Stimulated activated naive CD8-positive, alpha-beta T cell treated with anti-CD3 and anti-CD28 coated beads, Interleukin-15, Interleukin-2, amounts not matched to agents 100 ng/mL and 50 ng/mL, for 24 hours (primary cell): ENCODE measurements at regions not wholly inside any gene's neighbourhood (a gene's known extent, or its start where the extent isn't known, plus 50 kb on each side); places are given as distances from the start of the nearest gene placed in this dataset.
"Not testable (repeated sequence)": the region's sequence is repeated elsewhere in the genome, so short reads cannot be mapped to it uniquely, and the experiment has no call there.

Source experiments
- H3K27ac Mint-ChIP-seq: one replicate; pipeline ENCODE4 v1.8.0; 2021; ENCODE audit warnings: mild to moderate bottlenecking, mixed read lengths
- H3K27me3 Mint-ChIP-seq: one replicate; pipeline ENCODE4 v1.8.0; 2021; ENCODE audit warnings: mixed read lengths
- H3K36me3 Mint-ChIP-seq: one replicate; pipeline ENCODE4 v1.8.0; 2021; ENCODE audit warnings: low read depth, mixed read lengths
- H3K4me1 Mint-ChIP-seq: one replicate; pipeline ENCODE4 v1.8.0; 2021; ENCODE audit warnings: low read depth, mixed read lengths
- H3K4me3 Mint-ChIP-seq: one replicate; pipeline ENCODE4 v1.8.0; 2021; ENCODE audit warnings: mild to moderate bottlenecking, mixed read lengths
- H3K9me3 Mint-ChIP-seq: one replicate; pipeline ENCODE4 v1.8.0; 2021; ENCODE audit warnings: mixed read lengths

GRCh38 chr10:64038107-64038506 is 516.9 kb downstream of the REEP3 start:
- no peaks in the 10 kb centered on the region for H3K9me3 Mint-ChIP-seq

GRCh38 chr10:64039198-64039597 is 518.0 kb downstream of the REEP3 start:
- Mint-ChIP-seq H3K9me3 (no peaks in the 10 kb centered on the region), H3K36me3 (no peaks in the 10 kb centered on the region), H3K4me1 (peaks cover 7% of the 10 kb centered on the region), H3K27me3 (peaks cover 8% of the 10 kb centered on the region), H3K4me3 (no peak overlapping the region), H3K27ac (no peak overlapping the region)

More at GRCh38 chr10:64038107-64038506, 516.9 kb downstream of the REEP3 start:
- peaks cover 9% of the 10 kb centered on the region for H3K27me3 Mint-ChIP-seq
- no peak overlapping the region for H3K4me3 Mint-ChIP-seq
- H3K36me3 Mint-ChIP-seq, result no peaks in the 10 kb centered on the region
- H3K4me1 Mint-ChIP-seq, result peaks cover 7% of the 10 kb centered on the region
- no peak overlapping the region for H3K27ac Mint-ChIP-seq

- Mint-ChIP-seq H3K27ac (no peak overlapping the region), H3K27me3 (peaks cover 4% of the 10 kb centered on the region), H3K4me3 (no peak overlapping the region)
Measured at GRCh38 chr10:64040781-64041180, 519.6 kb downstream of the REEP3 start.

GRCh38 chr10:64041185-64041988 is 520.2 kb downstream of the REEP3 start:
- H3K9me3 Mint-ChIP-seq, result no peaks in the 10 kb centered on the region

More at GRCh38 chr10:64040781-64041180, 519.6 kb downstream of the REEP3 start:
- peaks cover 7% of the 10 kb centered on the region for H3K4me1 Mint-ChIP-seq
- H3K9me3 Mint-ChIP-seq, result no peaks in the 10 kb centered on the region
- H3K36me3 Mint-ChIP-seq, result no peaks in the 10 kb centered on the region

GRCh38 chr10:64041989-64042490 is 520.8 kb downstream of the REEP3 start:
- H3K9me3 Mint-ChIP-seq, result no peaks in the 10 kb centered on the region
- no peaks in the 10 kb centered on the region for H3K36me3 Mint-ChIP-seq
- peaks cover 7% of the 10 kb centered on the region for H3K4me1 Mint-ChIP-seq
- peaks cover 1% of the 10 kb centered on the region for H3K27me3 Mint-ChIP-seq
- no peak overlapping the region for H3K4me3 Mint-ChIP-seq
- no peak overlapping the region for H3K27ac Mint-ChIP-seq

More at GRCh38 chr10:64041185-64041988, 520.2 kb downstream of the REEP3 start:
- peak overlapping the region; percentile 47 for H3K4me3 Mint-ChIP-seq
- H3K36me3 Mint-ChIP-seq, result no peaks in the 10 kb centered on the region
- H3K4me1 Mint-ChIP-seq, result peaks cover 7% of the 10 kb centered on the region
- no peaks in the 10 kb centered on the region for H3K27me3 Mint-ChIP-seq
- no peak overlapping the region for H3K27ac Mint-ChIP-seq

- Mint-ChIP-seq H3K27me3 (peaks cover 4% of the 10 kb centered on the region), H3K4me3 (no peak overlapping the region), H3K9me3 (no peaks in the 10 kb centered on the region), H3K27ac (no peak overlapping the region), H3K4me1 (peaks cover 7% of the 10 kb centered on the region), H3K36me3 (no peaks in the 10 kb centered on the region)
Measured at GRCh38 chr10:64044098-64044497, 522.9 kb downstream of the REEP3 start.

- H3K9me3 Mint-ChIP-seq, H3K4me1 Mint-ChIP-seq, H3K36me3 Mint-ChIP-seq, H3K4me3 Mint-ChIP-seq, H3K27me3 Mint-ChIP-seq, H3K27ac Mint-ChIP-seq: not testable (repeated sequence)
Measured at GRCh38 chr10:64044957-64045632, 523.9 kb downstream of the REEP3 start.

- Mint-ChIP-seq H3K27ac (no peak overlapping the region), H3K4me1 (no peaks in the 10 kb centered on the region), H3K4me3 (no peak overlapping the region), H3K9me3 (no peaks in the 10 kb centered on the region), H3K27me3 (peaks cover 9% of the 10 kb centered on the region), H3K36me3 (no peaks in the 10 kb centered on the region)
Measured at GRCh38 chr10:64054392-64054791, 533.2 kb downstream of the REEP3 start.

- H3K27ac Mint-ChIP-seq, result no peak overlapping the region
Measured at GRCh38 chr10:64059884-64060283, 538.7 kb downstream of the REEP3 start.

GRCh38 chr10:64060389-64060788 is 539.2 kb downstream of the REEP3 start:
- Mint-ChIP-seq H3K9me3 (no peaks in the 10 kb centered on the region), H3K4me1 (no peaks in the 10 kb centered on the region), H3K4me3 (no peak overlapping the region), H3K36me3 (no peaks in the 10 kb centered on the region), H3K27ac (no peak overlapping the region), H3K27me3 (peaks cover 11% of the 10 kb centered on the region)

More at GRCh38 chr10:64059884-64060283, 538.7 kb downstream of the REEP3 start:
- Mint-ChIP-seq H3K4me1 (no peaks in the 10 kb centered on the region), H3K9me3 (no peaks in the 10 kb centered on the region), H3K4me3 (no peak overlapping the region), H3K36me3 (no peaks in the 10 kb centered on the region), H3K27me3 (peaks cover 16% of the 10 kb centered on the region)

GRCh38 chr10:64062793-64063192 is 541.6 kb downstream of the REEP3 start:
- no peak overlapping the region for H3K4me3 Mint-ChIP-seq
- H3K27ac Mint-ChIP-seq, result no peak overlapping the region
- H3K9me3 Mint-ChIP-seq, result no peaks in the 10 kb centered on the region
- H3K4me1 Mint-ChIP-seq, result no peaks in the 10 kb centered on the region
- H3K27me3 Mint-ChIP-seq, result peaks cover 9% of the 10 kb centered on the region
- H3K36me3 Mint-ChIP-seq, result no peaks in the 10 kb centered on the region

- Mint-ChIP-seq H3K27me3 (peaks cover 7% of the 10 kb centered on the region), H3K4me1 (no peaks in the 10 kb centered on the region), H3K27ac (no peak overlapping the region), H3K4me3 (no peak overlapping the region), H3K9me3 (no peaks in the 10 kb centered on the region), H3K36me3 (no peaks in the 10 kb centered on the region)
Measured at GRCh38 chr10:64067009-64067606, 545.9 kb downstream of the REEP3 start.

- no peak overlapping the region for H3K4me3 Mint-ChIP-seq
- no peaks in the 10 kb centered on the region for H3K4me1 Mint-ChIP-seq
- no peaks in the 10 kb centered on the region for H3K36me3 Mint-ChIP-seq
- no peaks in the 10 kb centered on the region for H3K9me3 Mint-ChIP-seq
- H3K27ac Mint-ChIP-seq, result no peak overlapping the region
- H3K27me3 Mint-ChIP-seq, result peaks cover 7% of the 10 kb centered on the region
Measured at GRCh38 chr10:64067859-64068258, 546.7 kb downstream of the REEP3 start.

GRCh38 chr10:64070241-64070640 is 549.0 kb downstream of the REEP3 start:
- no peak overlapping the region for H3K4me3 Mint-ChIP-seq
- H3K9me3 Mint-ChIP-seq, result no peaks in the 10 kb centered on the region
- no peaks in the 10 kb centered on the region for H3K36me3 Mint-ChIP-seq
- peaks cover 11% of the 10 kb centered on the region for H3K27me3 Mint-ChIP-seq
- no peak overlapping the region for H3K27ac Mint-ChIP-seq
- no peaks in the 10 kb centered on the region for H3K4me1 Mint-ChIP-seq

- no peaks in the 10 kb centered on the region for H3K36me3 Mint-ChIP-seq
- H3K4me3 Mint-ChIP-seq, result no peak overlapping the region
- H3K4me1 Mint-ChIP-seq, result no peaks in the 10 kb centered on the region
- no peaks in the 10 kb centered on the region for H3K9me3 Mint-ChIP-seq
- H3K27me3 Mint-ChIP-seq, result peaks cover 11% of the 10 kb centered on the region
- H3K27ac Mint-ChIP-seq, result no peak overlapping the region
Measured at GRCh38 chr10:64071218-64071617, 550.0 kb downstream of the REEP3 start.
